NCI-H1694 (cell line): ENCODE measurements at regions not wholly inside any gene's neighbourhood (a gene's known extent, or its start where the extent isn't known, plus 50 kb on each side); places are given as distances from the start of the nearest gene placed in this dataset.
"Not testable (repeated sequence)": the region's sequence is repeated elsewhere in the genome, so short reads cannot be mapped to it uniquely, and the experiment has no call there.

Experiments used
- DNase-seq: peaks from one replicate; lab custom pipeline; 2025; lab: John Stamatoyannopoulos, UW

GRCh38 chr12:84047881-84048280 lies 864.7 kb downstream of the SLC6A15 start:
- no peak for DNase-seq

DNA sequence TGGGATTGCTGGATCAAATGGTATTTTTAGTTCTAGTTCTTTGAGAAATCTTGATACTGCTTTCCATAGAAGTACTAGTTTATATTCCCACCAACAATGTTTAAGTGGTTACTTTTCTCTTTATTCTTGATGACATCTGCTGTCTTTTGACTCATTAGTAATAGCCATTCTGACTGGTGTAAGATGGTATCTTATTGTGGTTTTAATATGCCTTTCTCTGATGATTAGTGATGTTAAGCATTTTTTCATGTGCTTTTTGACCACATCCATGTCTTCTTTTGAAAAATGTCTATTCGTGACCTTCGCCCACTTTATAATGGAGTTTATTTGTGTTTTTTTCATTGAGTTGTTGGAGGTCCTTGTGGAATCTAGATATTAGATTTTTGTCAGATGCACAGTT lies 865.7 kb downstream of the SLC6A15 start:
- DNase-seq: no peak

DNA sequence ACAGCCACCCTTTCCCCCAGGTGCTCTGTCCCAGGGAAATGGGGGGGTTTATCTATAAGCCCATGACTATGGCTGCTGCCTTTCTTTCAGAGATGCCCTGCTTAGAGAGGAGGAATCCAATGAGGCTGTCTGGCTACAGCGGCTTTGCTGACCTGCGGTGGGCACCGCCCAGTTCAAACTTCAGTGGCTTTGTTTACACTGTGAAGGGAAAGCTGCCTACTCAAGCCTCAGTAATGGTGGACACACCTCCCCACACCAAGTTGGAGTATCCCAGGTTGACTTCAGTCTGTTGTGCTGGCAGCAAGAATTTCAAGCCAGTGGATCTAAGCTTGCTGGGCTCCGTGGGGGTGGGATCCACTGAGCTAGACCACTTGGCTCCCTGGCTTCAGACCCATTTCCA lies 869.2 kb downstream of the SLC6A15 start:
- DNase-seq: no peak

DNA sequence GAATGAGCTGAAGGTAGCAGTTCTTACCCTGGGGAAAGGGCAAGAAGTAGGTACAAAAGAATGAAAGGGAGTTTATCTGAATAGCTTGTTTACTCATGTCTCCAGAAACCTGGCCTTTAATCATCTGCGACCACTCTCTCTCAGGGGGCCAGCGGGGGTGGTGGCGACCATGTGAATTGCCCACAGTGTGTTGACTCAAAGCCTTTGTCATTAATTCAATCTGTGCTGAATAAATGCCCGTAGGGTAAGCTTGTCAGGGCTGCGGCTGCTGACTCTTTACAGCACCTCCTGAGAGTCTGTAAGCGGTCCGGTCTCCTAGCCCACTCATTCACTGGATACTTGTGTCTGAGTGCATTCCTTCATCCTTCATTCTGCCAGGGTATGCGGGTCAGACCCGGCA lies 874.4 kb downstream of the SLC6A15 start:
- DNase-seq: no peak

- DNase-seq: no peak
Measured at GRCh38 chr12:84036912-84037311, 875.7 kb downstream of the SLC6A15 start.

GRCh38 chr12:84035766-84036165 lies 876.8 kb downstream of the SLC6A15 start:
- no peak for DNase-seq

- no peak for DNase-seq
Measured at GRCh38 chr12:84034871-84035270, 877.7 kb downstream of the SLC6A15 start.

DNA sequence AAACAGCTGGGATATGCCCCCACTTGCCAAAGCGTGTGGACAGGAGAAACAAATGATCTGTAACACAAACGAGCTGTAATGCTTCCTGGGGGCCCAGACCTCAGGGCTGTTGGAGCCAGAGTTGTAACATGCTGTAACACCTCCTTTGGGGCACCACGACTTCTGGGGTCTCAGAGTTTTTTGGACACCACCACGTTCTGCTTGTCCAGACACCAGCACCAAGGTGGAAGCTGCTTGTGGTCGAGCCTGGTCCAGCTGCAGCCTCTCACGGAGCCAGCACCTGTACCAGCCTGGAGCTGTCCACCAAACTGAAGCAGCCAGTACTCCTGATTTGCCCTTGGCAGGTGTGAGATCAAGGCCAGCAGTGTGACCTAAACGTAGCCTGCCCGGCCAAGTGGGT lies 879.4 kb downstream of the SLC6A15 start:
- DNase-seq: no peak

DNA sequence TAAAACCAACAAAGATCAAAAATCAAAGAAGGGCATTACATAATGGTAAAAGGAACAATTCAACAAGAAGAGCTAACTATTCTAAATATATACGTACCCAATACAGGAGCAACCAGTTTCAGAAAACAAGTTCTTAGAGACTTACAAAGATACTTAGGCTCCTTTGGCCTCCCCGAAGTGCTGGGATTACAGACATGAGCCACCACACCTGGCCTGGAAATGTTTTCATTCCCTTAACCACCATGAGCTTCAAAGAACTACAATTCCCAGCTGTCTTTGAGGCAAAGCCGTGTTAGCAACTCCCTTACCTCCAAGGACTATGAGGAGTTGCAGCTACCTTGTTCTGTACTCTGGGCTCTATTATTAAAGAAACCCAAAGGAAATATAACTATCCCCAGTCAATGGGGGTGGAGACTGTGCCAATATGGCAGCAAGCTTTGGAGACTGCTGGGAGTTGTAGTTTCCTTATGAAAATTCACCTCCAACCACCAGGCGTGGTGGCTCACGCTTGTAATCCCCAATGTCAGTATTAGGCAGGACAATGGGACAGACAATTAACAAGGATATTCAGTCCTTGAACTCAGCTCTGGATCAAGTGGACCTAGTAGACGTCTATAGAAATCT lies 893.9 kb downstream of the SLC6A15 start:
- DNase-seq: not testable (repeated sequence)

GRCh38 chr12:84016956-84017355 lies 895.6 kb downstream of the SLC6A15 start:
- DNase-seq: peak; percentile 11

DNA sequence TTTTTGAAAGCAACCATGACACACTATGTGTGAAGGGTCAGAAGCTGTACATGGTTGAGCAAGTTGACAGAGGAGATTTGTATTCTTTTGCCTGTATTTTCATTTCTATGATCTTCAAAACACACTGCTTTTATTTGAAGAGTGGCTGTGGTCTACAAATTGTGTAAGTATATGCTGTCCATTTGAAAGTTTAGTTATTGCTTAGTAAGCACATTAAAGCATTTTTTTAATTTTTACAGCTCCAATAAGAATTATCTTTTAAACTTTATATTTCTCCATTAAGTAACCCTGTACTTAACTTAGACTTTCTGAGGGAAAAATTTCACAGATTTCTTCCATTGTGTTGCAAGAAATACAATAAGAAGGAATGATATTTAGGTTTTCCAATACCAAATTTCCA lies 915.2 kb downstream of the SLC6A15 start:
- DNase-seq: no peak

- DNase-seq: no peak
Measured at GRCh38 chr12:83996671-83997070, 915.9 kb downstream of the SLC6A15 start.

DNA sequence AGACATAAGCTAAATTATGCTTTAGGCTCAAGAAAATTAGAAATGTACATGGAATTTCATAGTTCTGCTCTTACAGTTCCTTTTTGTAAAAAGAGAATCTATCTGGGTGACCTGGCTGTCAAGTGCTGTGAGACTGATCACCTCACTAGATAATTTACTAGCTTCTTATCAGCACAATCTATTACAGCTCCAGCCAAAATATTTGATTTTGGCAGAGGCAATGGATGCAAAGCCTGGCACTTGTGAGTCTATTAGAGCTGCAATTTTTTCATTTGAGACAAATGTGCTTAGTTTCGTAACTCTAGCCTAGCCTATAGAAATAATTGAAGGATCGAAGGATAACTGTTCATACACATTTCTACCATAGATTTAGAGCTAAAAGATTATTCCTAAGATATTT lies 927.5 kb downstream of the SLC6A15 start:
- DNase-seq: no peak

DNA sequence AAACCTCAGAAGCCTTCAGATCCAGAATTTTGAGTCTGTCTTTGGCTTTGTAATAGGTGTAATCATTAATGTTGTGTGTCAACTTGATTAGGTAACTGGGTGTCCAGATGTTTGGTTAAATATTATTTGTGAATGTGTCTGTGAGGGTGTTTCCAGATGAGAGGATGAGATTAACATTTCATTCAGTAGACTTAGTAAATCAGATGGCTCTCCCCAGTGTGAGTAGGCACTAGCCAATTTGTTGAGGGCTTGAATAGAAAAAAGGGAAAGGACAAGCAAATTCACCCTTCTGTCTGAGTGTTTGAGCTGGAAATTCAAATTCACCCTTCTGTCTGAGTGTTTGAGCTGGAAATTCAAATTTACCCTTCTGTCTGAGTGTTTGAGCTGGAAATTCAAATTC lies 932.2 kb downstream of the SLC6A15 start:
- DNase-seq: no peak

DNA sequence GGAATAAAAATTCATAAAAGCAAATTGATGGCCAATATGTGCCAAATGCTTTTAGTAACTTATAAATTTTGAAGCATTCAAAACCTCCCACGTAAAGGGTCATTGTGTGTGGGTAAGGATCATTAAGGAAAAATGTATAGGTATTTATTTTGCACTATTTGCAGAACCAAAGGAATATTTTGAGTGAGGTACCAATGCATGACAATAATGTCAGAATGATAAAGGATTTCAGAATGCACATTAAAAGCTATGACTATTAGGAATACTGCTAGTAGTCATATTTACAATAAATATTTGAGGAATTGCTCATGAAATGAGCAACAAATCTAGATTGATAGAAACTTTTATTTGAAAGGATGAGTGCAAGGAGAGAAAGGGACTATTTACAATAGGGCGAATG lies 932.8 kb downstream of the SLC6A15 start:
- no peak for DNase-seq

GRCh38 chr12:83971781-83972180 lies 940.8 kb downstream of the SLC6A15 start:
- no peak for DNase-seq

DNA sequence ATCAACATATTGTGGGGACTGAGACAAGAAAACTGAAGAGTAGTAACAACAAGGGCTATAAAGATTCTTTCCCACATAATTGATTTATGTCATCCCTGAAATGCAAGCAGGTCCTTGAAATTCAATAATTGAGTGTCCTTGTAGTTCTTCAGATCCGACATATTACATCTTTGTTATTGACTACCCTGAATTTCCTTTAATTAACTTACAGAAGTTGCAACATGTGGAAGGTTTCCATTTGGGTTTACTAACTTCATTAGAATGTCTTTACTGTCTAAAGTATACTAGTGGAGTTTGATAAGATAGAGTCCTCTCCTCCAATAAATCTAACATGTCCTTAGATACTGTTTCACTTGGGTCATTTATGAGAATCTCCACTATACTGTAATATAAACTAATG lies 951.8 kb downstream of the SLC6A15 start:
- DNase-seq: no peak

DNA sequence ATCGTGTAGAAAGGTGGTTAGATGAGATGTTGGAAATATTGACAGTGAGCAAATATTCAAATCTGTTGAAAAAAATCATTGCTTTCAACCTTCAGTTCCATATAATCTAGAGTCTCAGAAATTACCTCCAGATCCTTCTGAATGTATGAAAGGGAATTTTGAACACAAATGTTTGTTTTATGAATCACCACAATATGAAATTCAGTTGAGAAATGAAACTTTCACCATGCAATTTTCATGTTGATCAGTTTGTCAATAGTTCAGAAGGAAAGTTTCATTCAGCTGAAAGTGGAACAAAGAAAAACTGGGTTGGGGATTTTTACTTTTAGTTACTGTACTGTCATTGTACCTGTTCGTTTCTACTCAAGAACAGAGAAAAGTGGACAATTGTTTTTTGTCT lies 953.6 kb downstream of the SLC6A15 start:
- no peak for DNase-seq

DNA sequence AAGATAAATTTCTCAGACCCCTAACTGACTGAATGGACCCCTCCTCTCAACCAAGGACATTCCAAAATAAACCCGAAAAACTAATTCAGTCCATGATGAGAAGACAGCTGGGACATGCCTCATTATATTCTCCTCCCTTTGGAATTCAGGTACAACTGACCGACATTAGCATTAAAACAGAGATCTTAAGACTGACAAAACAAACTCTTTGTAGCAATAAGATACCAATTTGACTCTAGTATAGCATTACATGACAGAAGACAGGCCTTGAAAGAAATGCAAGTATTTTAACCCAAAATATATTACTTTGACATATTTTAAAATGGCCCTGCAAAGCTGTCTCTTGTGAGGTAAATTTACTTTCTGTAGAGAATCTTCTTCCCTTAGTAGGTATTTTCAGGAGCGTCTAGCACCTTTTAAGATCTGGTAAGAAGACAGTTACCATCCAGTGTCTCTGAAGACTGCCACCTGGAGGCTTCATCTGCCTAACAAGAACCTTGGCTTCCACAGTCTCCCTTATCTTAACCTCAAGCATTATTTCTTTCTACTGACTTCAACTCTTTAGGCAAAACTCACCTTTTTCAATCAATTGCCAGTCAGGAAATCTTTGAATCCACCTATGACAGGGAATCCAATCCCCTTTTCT lies 957.5 kb downstream of the SLC6A15 start:
- no peak for DNase-seq

DNA sequence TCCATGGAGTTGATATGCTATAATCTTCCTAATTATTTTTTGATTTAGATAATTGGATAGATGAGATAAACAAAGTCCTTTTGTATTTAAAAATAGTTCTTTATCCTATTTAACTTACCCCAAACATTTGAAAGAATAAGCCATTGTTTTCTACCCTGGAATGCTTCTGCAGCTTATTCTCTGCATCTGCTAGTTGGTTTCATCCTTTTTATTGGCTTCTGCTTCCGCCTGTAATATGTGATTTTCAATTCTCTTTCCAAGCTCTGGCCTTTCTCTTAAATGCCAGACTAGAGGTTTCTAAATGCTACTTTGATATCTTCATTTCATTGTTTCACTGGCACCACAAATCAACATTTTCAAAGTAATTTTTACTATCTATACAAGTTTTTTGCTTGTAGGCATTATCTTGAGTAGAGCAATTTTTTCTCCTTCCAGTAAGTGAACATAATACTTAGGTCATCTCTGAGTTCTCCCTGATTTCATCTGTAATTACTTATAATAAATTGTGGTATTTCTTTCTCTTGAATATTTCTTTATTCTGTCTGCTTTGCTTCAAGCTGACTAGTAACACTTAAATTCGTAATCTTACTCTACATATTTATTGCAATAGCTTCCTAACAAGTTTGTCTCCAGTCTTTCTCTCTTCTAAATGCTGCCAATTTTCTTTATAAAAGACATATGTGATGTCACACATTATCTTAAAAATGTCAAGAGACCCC lies 958.4 kb downstream of the SLC6A15 start:
- no peak for DNase-seq

DNA sequence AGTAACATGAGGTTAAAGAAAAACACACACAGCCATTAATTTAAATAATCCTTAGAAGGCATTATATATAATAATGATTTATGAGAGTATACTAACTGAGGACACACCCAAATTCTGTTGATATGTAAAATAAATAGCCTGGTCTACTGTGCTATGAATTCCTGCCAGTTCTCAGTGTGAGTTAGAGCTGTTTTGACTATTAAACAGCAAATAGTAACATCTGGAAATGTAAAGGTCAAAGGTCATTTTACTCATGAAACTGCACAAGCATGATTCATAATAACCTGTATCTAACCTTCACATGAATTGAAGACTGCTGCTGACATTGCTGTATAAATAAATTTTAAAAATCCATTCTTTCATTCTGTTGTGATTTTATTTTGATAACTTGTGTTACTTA lies 966.7 kb downstream of the SLC6A15 start:
- DNase-seq: no peak

DNA sequence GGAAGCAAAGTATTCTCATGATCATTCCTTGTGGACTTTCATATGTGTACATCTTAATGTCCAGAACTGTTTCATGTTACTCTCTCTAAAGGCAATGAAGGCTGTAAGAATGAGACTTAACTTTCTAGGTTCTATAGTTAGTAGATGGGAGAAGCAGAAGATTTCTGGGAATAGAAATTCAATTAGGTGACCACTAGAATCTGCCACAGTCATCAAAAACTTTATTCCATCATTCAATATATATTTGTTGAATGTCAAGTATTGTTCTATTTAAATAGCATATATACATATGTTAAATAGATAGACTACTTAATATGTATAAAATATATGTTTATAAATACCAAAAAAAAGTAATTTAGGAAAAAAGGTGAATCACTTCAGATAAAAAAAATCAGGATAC lies 972.9 kb downstream of the SLC6A15 start:
- no peak for DNase-seq

DNA sequence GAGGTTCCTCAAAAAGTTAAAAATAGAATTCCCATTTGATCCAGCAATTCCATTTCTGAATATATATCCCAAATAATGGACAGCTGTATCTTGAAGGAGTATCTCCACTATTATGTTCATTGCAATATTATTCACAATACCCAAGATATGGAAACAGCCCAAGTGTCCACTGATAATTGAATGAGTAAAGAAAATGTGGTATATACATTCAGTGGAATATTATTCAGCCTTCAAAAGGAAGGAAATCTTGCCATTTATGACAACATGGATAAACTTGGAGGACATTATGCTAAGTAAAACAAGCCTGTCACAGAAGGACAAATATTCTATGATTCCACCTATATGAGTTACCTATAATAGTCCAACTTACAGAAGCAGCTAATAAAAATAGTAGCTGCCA lies 979.0 kb downstream of the SLC6A15 start:
- DNase-seq: no peak

- peak; percentile 7 for DNase-seq
Measured at GRCh38 chr12:83932011-83932410, 980.6 kb downstream of the SLC6A15 start.
